ENCODE measurements at regions not wholly inside any gene's neighbourhood (a gene's known extent, or its start where the extent isn't known, plus 50 kb on each side); places are given as distances from the start of the nearest gene placed in this dataset.

DNA sequence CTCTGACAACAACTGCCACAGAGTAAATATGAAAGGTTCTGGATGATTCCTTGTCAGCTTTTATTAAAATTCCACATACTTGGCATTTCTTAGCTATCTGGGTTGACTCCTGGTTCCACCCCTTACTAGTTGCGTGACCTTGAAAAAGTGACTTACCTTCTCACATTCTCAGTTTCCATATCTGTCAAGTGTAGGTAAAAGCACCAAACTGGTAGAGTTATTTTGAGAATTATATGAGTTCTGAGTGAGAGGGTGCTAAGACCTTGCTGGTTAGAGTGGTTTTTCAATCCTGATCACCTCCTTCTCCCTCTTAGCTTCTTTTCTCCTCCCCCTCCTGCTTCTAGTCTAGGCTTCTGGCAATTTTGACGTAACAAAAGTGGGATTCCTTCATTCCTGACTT is 83.4 kb upstream of the ABCD3 start:
- TF ChIP-seq, protein P1, sequence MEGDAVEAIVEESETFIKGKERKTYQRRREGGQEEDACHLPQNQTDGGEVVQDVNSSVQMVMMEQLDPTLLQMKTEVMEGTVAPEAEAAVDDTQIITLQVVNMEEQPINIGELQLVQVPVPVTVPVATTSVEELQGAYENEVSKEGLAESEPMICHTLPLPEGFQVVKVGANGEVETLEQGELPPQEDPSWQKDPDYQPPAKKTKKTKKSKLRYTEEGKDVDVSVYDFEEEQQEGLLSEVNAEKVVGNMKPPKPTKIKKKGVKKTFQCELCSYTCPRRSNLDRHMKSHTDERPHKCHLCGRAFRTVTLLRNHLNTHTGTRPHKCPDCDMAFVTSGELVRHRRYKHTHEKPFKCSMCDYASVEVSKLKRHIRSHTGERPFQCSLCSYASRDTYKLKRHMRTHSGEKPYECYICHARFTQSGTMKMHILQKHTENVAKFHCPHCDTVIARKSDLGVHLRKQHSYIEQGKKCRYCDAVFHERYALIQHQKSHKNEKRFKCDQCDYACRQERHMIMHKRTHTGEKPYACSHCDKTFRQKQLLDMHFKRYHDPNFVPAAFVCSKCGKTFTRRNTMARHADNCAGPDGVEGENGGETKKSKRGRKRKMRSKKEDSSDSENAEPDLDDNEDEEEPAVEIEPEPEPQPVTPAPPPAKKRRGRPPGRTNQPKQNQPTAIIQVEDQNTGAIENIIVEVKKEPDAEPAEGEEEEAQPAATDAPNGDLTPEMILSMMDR (IDR thresholded peaks at IDR 0.05; ENCODE audit: low read depth, low read length) = no peak
- TF ChIP-seq EZH2phosphoT487 (IDR thresholded peaks at IDR 0.05; ENCODE audit: low read depth) = no peak
